SH-SY5Y (cell line): ENCODE measurements at regions not wholly inside any gene's neighbourhood (a gene's known extent, or its start where the extent isn't known, plus 50 kb on each side); places are given as distances from the start of the nearest gene placed in this dataset.

Experiments
- GATA2 ChIP-seq: IDR thresholded peaks from 2 replicates; pipeline ENCODE4 v1.6.1; 2011; ENCODE audit warnings: mild to moderate bottlenecking, low read depth, low read length
- GATA3 ChIP-seq: IDR thresholded peaks from 2 replicates; pipeline ENCODE4 v1.6.1; 2011; ENCODE audit warnings: low read depth, mild to moderate bottlenecking, low read length, moderate library complexity

DNA sequence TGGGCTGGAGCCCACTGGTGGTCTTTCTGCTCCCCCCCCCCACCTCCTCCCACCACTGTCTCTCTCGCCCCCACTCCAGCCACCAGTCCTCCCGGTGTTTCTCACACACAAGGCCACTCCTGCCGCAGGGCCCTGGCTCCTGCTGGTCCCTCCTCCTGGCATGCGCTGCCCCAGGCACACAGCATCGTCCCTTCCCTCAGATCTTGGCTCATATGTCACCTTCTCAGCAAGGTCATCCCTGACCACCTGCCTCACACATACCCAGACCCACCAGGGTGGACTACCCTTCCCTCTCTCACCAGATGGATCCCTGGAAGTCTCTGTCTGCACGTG is 101.5 kb upstream of the IQSEC1 start:
- TF ChIP-seq GATA2 = no peak
- TF ChIP-seq GATA3 = no peak
